Ammon's horn (tissue), 1 donor: ENCODE measurements at regions not wholly inside any gene's neighbourhood (a gene's known extent, or its start where the extent isn't known, plus 50 kb on each side); places are given as distances from the start of the nearest gene placed in this dataset.
A peak's percentile ranks its signal among the peaks of the same experiment; 100 is the strongest.

Source experiments
- DNase-seq: peaks from one replicate; pipeline ENCODE4 v3.0.0-alpha.2; 2016; ENCODE audit warnings: low spot score

- no peak for DNase-seq
Observed at GRCh38 chr17:72520665-72521303, 400.0 kb downstream of the SOX9 start.

GRCh38 chr17:72523491-72523890 is 402.7 kb downstream of the SOX9 start:
- no peak for DNase-seq

GRCh38 chr17:72525225-72526015 is 404.6 kb downstream of the SOX9 start:
- DNase-seq = no peak

GRCh38 chr17:72526769-72527168 is 405.9 kb downstream of the SOX9 start:
- DNase-seq = no peak

- no peak for DNase-seq
Observed at GRCh38 chr17:72527789-72528188, 407.0 kb downstream of the SOX9 start.

- no peak for DNase-seq
Observed at GRCh38 chr17:72528683-72529082, 407.9 kb downstream of the SOX9 start.

GRCh38 chr17:72529386-72529785 is 408.6 kb downstream of the SOX9 start:
- DNase-seq = no peak

- DNase-seq = no peak
Observed at GRCh38 chr17:72530454-72530853, 409.6 kb downstream of the SOX9 start.

- DNase-seq = no peak
Observed at GRCh38 chr17:72531729-72532128, 410.9 kb downstream of the SOX9 start.

- DNase-seq = no peak
Observed at GRCh38 chr17:72534265-72534664, 413.4 kb downstream of the SOX9 start.

GRCh38 chr17:72534776-72535175 is 414.0 kb downstream of the SOX9 start:
- DNase-seq = no peak

GRCh38 chr17:72535346-72535745 is 414.5 kb downstream of the SOX9 start:
- DNase-seq = no peak

GRCh38 chr17:72535779-72536178 is 415.0 kb downstream of the SOX9 start:
- no peak for DNase-seq

GRCh38 chr17:72536788-72537187 is 416.0 kb downstream of the SOX9 start:
- no peak for DNase-seq

- DNase-seq = no peak
Observed at GRCh38 chr17:72538443-72538842, 417.6 kb downstream of the SOX9 start.

- DNase-seq = peak; percentile 71
Observed at GRCh38 chr17:72538901-72539352, 418.1 kb downstream of the SOX9 start.

- peak; percentile 79 for DNase-seq
Observed at GRCh38 chr17:72539981-72540897, 419.4 kb downstream of the SOX9 start.

- DNase-seq = no peak
Observed at GRCh38 chr17:72542317-72542716, 421.5 kb downstream of the SOX9 start.

- no peak for DNase-seq
Observed at GRCh38 chr17:72545766-72546165, 424.9 kb downstream of the SOX9 start.

GRCh38 chr17:72553051-72553755 is 432.4 kb downstream of the SOX9 start:
- DNase-seq = no peak

- DNase-seq = no peak
Observed at GRCh38 chr17:72554508-72554907, 433.7 kb downstream of the SOX9 start.

GRCh38 chr17:72555052-72555451 is 434.2 kb downstream of the SOX9 start:
- no peak for DNase-seq
